ENCODE measurements at regions not wholly inside any gene's neighbourhood (a gene's known extent, or its start where the extent isn't known, plus 50 kb on each side); places are given as distances from the start of the nearest gene placed in this dataset.

DNA sequence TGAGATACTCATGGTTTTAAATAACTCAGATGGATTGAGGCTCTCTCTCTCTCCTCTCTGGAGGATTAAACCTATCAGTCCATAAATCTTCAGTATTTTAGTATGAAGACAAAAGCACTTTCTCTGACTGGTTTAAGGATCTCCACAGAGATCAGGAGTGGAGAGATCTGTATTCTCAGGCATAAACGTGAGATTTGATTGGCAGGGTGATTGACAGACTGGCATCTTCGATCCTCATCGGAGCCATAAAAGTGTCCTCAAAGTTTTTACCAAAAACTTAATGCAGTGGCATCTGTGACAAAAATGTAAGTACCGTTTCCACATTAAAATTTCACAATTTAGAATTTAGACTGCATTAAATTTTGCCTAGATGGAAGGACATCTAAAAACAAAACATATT, 870.1 kb downstream of the KCNJ2 start:
- TF ChIP-seq, protein P1, sequence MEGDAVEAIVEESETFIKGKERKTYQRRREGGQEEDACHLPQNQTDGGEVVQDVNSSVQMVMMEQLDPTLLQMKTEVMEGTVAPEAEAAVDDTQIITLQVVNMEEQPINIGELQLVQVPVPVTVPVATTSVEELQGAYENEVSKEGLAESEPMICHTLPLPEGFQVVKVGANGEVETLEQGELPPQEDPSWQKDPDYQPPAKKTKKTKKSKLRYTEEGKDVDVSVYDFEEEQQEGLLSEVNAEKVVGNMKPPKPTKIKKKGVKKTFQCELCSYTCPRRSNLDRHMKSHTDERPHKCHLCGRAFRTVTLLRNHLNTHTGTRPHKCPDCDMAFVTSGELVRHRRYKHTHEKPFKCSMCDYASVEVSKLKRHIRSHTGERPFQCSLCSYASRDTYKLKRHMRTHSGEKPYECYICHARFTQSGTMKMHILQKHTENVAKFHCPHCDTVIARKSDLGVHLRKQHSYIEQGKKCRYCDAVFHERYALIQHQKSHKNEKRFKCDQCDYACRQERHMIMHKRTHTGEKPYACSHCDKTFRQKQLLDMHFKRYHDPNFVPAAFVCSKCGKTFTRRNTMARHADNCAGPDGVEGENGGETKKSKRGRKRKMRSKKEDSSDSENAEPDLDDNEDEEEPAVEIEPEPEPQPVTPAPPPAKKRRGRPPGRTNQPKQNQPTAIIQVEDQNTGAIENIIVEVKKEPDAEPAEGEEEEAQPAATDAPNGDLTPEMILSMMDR (IDR thresholded peaks at IDR 0.05): no peak
- TF ChIP-seq POLR2A (IDR thresholded peaks at IDR 0.05): no peak

All from stomach (tissue), 4 donors.